Neural progenitor cell (in vitro differentiated cells): ENCODE measurements at regions not wholly inside any gene's neighbourhood (a gene's known extent, or its start where the extent isn't known, plus 50 kb on each side); places are given as distances from the start of the nearest gene placed in this dataset.

Source experiments
- EZH2 ChIP-seq: fragments of 200-600 bp; sonication (generic); IDR thresholded peaks from 2 replicates; pipeline ENCODE4 v1.6.1; 2017; ENCODE audit warnings: antibody characterized with exemption, mild to moderate bottlenecking, moderate library complexity
- TF ChIP-seq, protein P1 (sequence below): fragments of 200-600 bp; sonication (generic); IDR thresholded peaks from 2 replicates; pipeline ENCODE4 v1.5.1; 2017; ENCODE audit warnings: antibody characterized with exemption, mild to moderate bottlenecking

DNA sequence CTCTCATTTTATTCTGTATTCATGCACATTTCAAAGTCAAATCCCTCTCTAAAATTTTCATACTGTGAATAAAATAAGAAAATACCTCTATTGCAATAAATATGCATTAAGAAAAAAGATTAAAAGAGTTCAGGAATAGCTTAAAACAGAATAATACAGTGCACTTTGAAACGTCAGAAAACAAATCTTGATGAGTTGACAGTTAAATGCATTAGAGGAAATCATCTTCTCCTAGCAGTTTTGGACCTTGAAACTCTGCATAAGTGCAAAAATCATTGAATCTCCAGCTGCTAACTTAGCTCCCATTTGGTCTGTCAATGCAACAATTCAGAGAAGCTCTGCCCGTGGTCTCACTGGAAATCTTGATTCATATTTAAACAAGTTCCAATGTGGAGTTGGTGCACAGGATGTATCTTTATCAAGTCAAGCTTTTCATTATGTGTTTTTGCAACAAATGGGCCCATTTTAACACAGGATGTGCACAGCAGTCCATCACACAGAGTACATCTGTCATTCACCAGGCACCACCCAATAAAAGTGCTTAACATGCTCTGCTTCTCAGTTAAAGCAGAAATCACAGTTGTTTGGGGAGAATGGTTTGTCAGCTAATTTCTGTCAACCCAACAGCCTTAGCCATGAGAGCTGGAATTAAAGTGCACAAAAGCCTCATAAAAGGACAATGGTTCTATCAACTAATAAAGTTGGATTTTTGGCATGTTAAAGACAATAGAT is 98.8 kb upstream of the ARRDC4 start:
- TF ChIP-seq, protein P1, sequence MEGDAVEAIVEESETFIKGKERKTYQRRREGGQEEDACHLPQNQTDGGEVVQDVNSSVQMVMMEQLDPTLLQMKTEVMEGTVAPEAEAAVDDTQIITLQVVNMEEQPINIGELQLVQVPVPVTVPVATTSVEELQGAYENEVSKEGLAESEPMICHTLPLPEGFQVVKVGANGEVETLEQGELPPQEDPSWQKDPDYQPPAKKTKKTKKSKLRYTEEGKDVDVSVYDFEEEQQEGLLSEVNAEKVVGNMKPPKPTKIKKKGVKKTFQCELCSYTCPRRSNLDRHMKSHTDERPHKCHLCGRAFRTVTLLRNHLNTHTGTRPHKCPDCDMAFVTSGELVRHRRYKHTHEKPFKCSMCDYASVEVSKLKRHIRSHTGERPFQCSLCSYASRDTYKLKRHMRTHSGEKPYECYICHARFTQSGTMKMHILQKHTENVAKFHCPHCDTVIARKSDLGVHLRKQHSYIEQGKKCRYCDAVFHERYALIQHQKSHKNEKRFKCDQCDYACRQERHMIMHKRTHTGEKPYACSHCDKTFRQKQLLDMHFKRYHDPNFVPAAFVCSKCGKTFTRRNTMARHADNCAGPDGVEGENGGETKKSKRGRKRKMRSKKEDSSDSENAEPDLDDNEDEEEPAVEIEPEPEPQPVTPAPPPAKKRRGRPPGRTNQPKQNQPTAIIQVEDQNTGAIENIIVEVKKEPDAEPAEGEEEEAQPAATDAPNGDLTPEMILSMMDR, result no peak
- TF ChIP-seq EZH2, result no peak
